Neural cell (in vitro differentiated cells): ENCODE measurements at regions not wholly inside any gene's neighbourhood (a gene's known extent, or its start where the extent isn't known, plus 50 kb on each side); places are given as distances from the start of the nearest gene placed in this dataset.

Source experiments
- H2AFZ ChIP-seq: fragments of 200-600, 300-800 bp; sonication (generic), shearing (Covaris generic); 2 replicates; pipeline ENCODE4 v1.6.0; 2014; ENCODE audit warnings: low read depth, mild to moderate bottlenecking, antibody characterized with exemption, low read length, moderate library complexity
- H3F3A ChIP-seq: fragments of 200-600 bp; shearing (Covaris generic); 2 replicates; pipeline ENCODE4 v1.6.1; 2016; ENCODE audit warnings: mild to moderate bottlenecking, moderate library complexity, mixed read lengths, antibody characterized with exemption, low read length; ENCODE audit not compliant: insufficient read depth, poor library complexity, severe bottlenecking
- H3K27ac ChIP-seq: fragments of 200-600, 300-800 bp; sonication (generic), shearing (Covaris generic); 2 replicates; pipeline ENCODE4 v1.5.1; 2014; ENCODE audit warnings: mild to moderate bottlenecking, low read length, moderate library complexity
- H3K27me3 ChIP-seq: fragments of 300-800, 200-600 bp; sonication (generic), shearing (Covaris generic); 2 replicates; pipeline ENCODE4 v1.6.0; 2014; ENCODE audit warnings: mild to moderate bottlenecking, low read depth, low read length, moderate library complexity; ENCODE audit not compliant: insufficient read depth
- H3K36me3 ChIP-seq: fragments of 300-800, 200-600 bp; sonication (generic), shearing (Covaris generic); 2 replicates; pipeline ENCODE4 v1.5.1; 2014; ENCODE audit warnings: mild to moderate bottlenecking, antibody characterized with exemption, low read length, moderate library complexity; ENCODE audit not compliant: insufficient read depth
- H3K4me2 ChIP-seq: fragments of 300-800, 200-600 bp; sonication (generic), shearing (Covaris generic); 2 replicates; pipeline ENCODE4 v1.6.0; 2014; ENCODE audit warnings: mild to moderate bottlenecking, low read length
- H3K4me3 ChIP-seq: fragments of 300-800, 200-600 bp; sonication (generic), shearing (Covaris generic); 2 replicates; pipeline ENCODE4 v1.5.1; 2014; ENCODE audit warnings: mild to moderate bottlenecking, low read length, moderate library complexity
- H3K79me2 ChIP-seq: fragments of 200-600 bp; shearing (Covaris generic); replicated peaks from 2 replicates; pipeline ENCODE4 v1.6.0; 2014; ENCODE audit warnings: mild to moderate bottlenecking, low read length, moderate library complexity; ENCODE audit not compliant: insufficient read depth
- H3K9ac ChIP-seq: fragments of 300-800, 200-600 bp; sonication (generic), shearing (Covaris generic); 2 replicates; pipeline ENCODE4 v1.6.1; 2016; ENCODE audit warnings: mild to moderate bottlenecking, low read length, mixed read lengths
- H3K9me2 ChIP-seq: fragments of 200-600 bp; shearing (Covaris generic); 2 replicates; pipeline ENCODE4 v1.6.1; 2016; ENCODE audit warnings: mild to moderate bottlenecking, low read length, mixed read lengths; ENCODE audit not compliant: insufficient read depth
- H3K9me3 ChIP-seq: fragments of 200-600, 300-800 bp; sonication (generic), shearing (Covaris generic); 2 replicates; pipeline ENCODE4 v1.6.1; 2016; ENCODE audit warnings: mild to moderate bottlenecking, mixed run types, low read length, moderate library complexity, mixed read lengths
- H4K20me1 ChIP-seq: fragments of 200-600 bp; shearing (Covaris generic); 2 replicates; pipeline ENCODE4 v1.6.1; 2016; ENCODE audit warnings: mild to moderate bottlenecking, mixed run types; ENCODE audit not compliant: insufficient read depth
- CTCF ChIP-seq: fragments of 450-650 bp; IDR thresholded peaks from 2 replicates; pipeline ENCODE4 v1.5.1; 2014; ENCODE audit warnings: antibody characterized with exemption, mild to moderate bottlenecking, moderate library complexity; ENCODE audit not compliant: poor library complexity, severe bottlenecking
- EP300 ChIP-seq: fragments of 450-650 bp; conservative IDR thresholded peaks from 2 replicates; pipeline ENCODE4 v1.6.1; 2014; ENCODE audit warnings: antibody characterized with exemption, mild to moderate bottlenecking, moderate library complexity; ENCODE audit not compliant: poor library complexity, severe bottlenecking
- EZH2 ChIP-seq: fragments of 200-600, 300-800 bp; shearing (Covaris generic), sonication (generic); IDR thresholded peaks from 2 replicates; pipeline ENCODE4 v1.6.1; 2014; ENCODE audit warnings: antibody characterized with exemption, low read length, borderline replicate concordance, mild to moderate bottlenecking; ENCODE audit not compliant: insufficient read depth, poor library complexity, severe bottlenecking
- MXI1 ChIP-seq: fragments of 450-650 bp; conservative IDR thresholded peaks from 2 replicates; pipeline ENCODE4 v1.6.1; 2014; ENCODE audit warnings: antibody characterized with exemption, mild to moderate bottlenecking; ENCODE audit not compliant: poor library complexity, severe bottlenecking
- POLR2AphosphoS5 ChIP-seq: IDR thresholded peaks from 2 replicates; pipeline ENCODE4 v1.6.1; 2012
- RAD21 ChIP-seq: fragments of 450-650 bp; conservative IDR thresholded peaks from 2 replicates; pipeline ENCODE4 v1.6.1; 2014; ENCODE audit warnings: antibody characterized with exemption, mild to moderate bottlenecking, moderate library complexity
- REST ChIP-seq: IDR thresholded peaks from 2 replicates; pipeline ENCODE4 v1.6.1; 2012; ENCODE audit warnings: borderline replicate concordance
- SMC3 ChIP-seq: fragments of 450-650 bp; conservative IDR thresholded peaks from 2 replicates; pipeline ENCODE4 v1.6.1; 2014; ENCODE audit warnings: antibody characterized with exemption, mild to moderate bottlenecking, moderate library complexity; ENCODE audit not compliant: poor library complexity
- TAF1 ChIP-seq: IDR thresholded peaks from 2 replicates; pipeline ENCODE4 v1.6.1; 2012; ENCODE audit warnings: low read depth

GRCh38 chr17:70604854-70605253 is 435.5 kb downstream of the KCNJ2 start:
- Histone ChIP-seq H3K4me2 (no peak overlapping the region), H3K36me3 (no peaks in the 10 kb centered on the region), H3K9ac (no peak overlapping the region), H3K79me2 (no peaks in the 10 kb centered on the region), H3K27ac (no peak overlapping the region), H3K9me3 (no peaks in the 10 kb centered on the region), H3K9me2 (no peaks in the 10 kb centered on the region), H3F3A (no peaks in the 10 kb centered on the region), H3K27me3 (no peaks in the 10 kb centered on the region), H4K20me1 (no peaks in the 10 kb centered on the region), H3K4me3 (no peak overlapping the region), H2AFZ (no peak overlapping the region)
- no peak for TF ChIP-seq RAD21
- TF ChIP-seq CTCF = no peak
- no peak for TF ChIP-seq POLR2AphosphoS5
- TF ChIP-seq TAF1 = no peak
- no peak for TF ChIP-seq REST
- TF ChIP-seq EP300 = no peak
- TF ChIP-seq MXI1 = no peak
- no peak for TF ChIP-seq EZH2
- TF ChIP-seq SMC3 = no peak

GRCh38 chr17:70606086-70606485 is 436.8 kb downstream of the KCNJ2 start:
- H3F3A ChIP-seq = no peaks in the 10 kb centered on the region
- H3K4me3 ChIP-seq = no peak overlapping the region
- H4K20me1 ChIP-seq = no peaks in the 10 kb centered on the region
- H3K4me2 ChIP-seq = no peak overlapping the region
- H3K27me3 ChIP-seq = no peaks in the 10 kb centered on the region
- TF ChIP-seq SMC3 (no peak), MXI1 (no peak), EP300 (no peak), EZH2 (no peak), TAF1 (no peak), REST (no peak), RAD21 (no peak), CTCF (no peak), POLR2AphosphoS5 (no peak)
- no peaks in the 10 kb centered on the region for H3K79me2 ChIP-seq
- H3K36me3 ChIP-seq = no peaks in the 10 kb centered on the region
- no peaks in the 10 kb centered on the region for H3K9me2 ChIP-seq
- H3K9ac ChIP-seq = no peak overlapping the region
- H2AFZ ChIP-seq = no peak overlapping the region
- H3K9me3 ChIP-seq = no peaks in the 10 kb centered on the region
- H3K27ac ChIP-seq = no peak overlapping the region
